Neural cell (in vitro differentiated cells): ENCODE measurements at regions not wholly inside any gene's neighbourhood (a gene's known extent, or its start where the extent isn't known, plus 50 kb on each side); places are given as distances from the start of the nearest gene placed in this dataset.

Experiments
- H2AFZ ChIP-seq: fragments of 200-600, 300-800 bp; sonication (generic), shearing (Covaris generic); 2 replicates; pipeline ENCODE4 v1.6.0; 2014; ENCODE audit warnings: low read depth, mild to moderate bottlenecking, antibody characterized with exemption, low read length, moderate library complexity
- H3F3A ChIP-seq: fragments of 200-600 bp; shearing (Covaris generic); 2 replicates; pipeline ENCODE4 v1.6.1; 2016; ENCODE audit warnings: mild to moderate bottlenecking, moderate library complexity, mixed read lengths, antibody characterized with exemption, low read length; ENCODE audit not compliant: insufficient read depth, poor library complexity, severe bottlenecking
- H3K27ac ChIP-seq: fragments of 200-600, 300-800 bp; sonication (generic), shearing (Covaris generic); 2 replicates; pipeline ENCODE4 v1.5.1; 2014; ENCODE audit warnings: mild to moderate bottlenecking, low read length, moderate library complexity
- H3K27me3 ChIP-seq: fragments of 300-800, 200-600 bp; sonication (generic), shearing (Covaris generic); 2 replicates; pipeline ENCODE4 v1.6.0; 2014; ENCODE audit warnings: mild to moderate bottlenecking, low read depth, low read length, moderate library complexity; ENCODE audit not compliant: insufficient read depth
- H3K36me3 ChIP-seq: fragments of 300-800, 200-600 bp; sonication (generic), shearing (Covaris generic); 2 replicates; pipeline ENCODE4 v1.5.1; 2014; ENCODE audit warnings: mild to moderate bottlenecking, antibody characterized with exemption, low read length, moderate library complexity; ENCODE audit not compliant: insufficient read depth
- H3K4me2 ChIP-seq: fragments of 300-800, 200-600 bp; sonication (generic), shearing (Covaris generic); 2 replicates; pipeline ENCODE4 v1.6.0; 2014; ENCODE audit warnings: mild to moderate bottlenecking, low read length
- H3K4me3 ChIP-seq: fragments of 300-800, 200-600 bp; sonication (generic), shearing (Covaris generic); 2 replicates; pipeline ENCODE4 v1.5.1; 2014; ENCODE audit warnings: mild to moderate bottlenecking, low read length, moderate library complexity
- H3K79me2 ChIP-seq: fragments of 200-600 bp; shearing (Covaris generic); replicated peaks from 2 replicates; pipeline ENCODE4 v1.6.0; 2014; ENCODE audit warnings: mild to moderate bottlenecking, low read length, moderate library complexity; ENCODE audit not compliant: insufficient read depth
- H3K9ac ChIP-seq: fragments of 300-800, 200-600 bp; sonication (generic), shearing (Covaris generic); 2 replicates; pipeline ENCODE4 v1.6.1; 2016; ENCODE audit warnings: mild to moderate bottlenecking, low read length, mixed read lengths
- H3K9me2 ChIP-seq: fragments of 200-600 bp; shearing (Covaris generic); 2 replicates; pipeline ENCODE4 v1.6.1; 2016; ENCODE audit warnings: mild to moderate bottlenecking, low read length, mixed read lengths; ENCODE audit not compliant: insufficient read depth
- H3K9me3 ChIP-seq: fragments of 200-600, 300-800 bp; sonication (generic), shearing (Covaris generic); 2 replicates; pipeline ENCODE4 v1.6.1; 2016; ENCODE audit warnings: mild to moderate bottlenecking, mixed run types, low read length, moderate library complexity, mixed read lengths
- H4K20me1 ChIP-seq: fragments of 200-600 bp; shearing (Covaris generic); 2 replicates; pipeline ENCODE4 v1.6.1; 2016; ENCODE audit warnings: mild to moderate bottlenecking, mixed run types; ENCODE audit not compliant: insufficient read depth
- EP300 ChIP-seq: fragments of 450-650 bp; conservative IDR thresholded peaks from 2 replicates; pipeline ENCODE4 v1.6.1; 2014; ENCODE audit warnings: antibody characterized with exemption, mild to moderate bottlenecking, moderate library complexity; ENCODE audit not compliant: poor library complexity, severe bottlenecking
- EZH2 ChIP-seq: fragments of 200-600, 300-800 bp; shearing (Covaris generic), sonication (generic); IDR thresholded peaks from 2 replicates; pipeline ENCODE4 v1.6.1; 2014; ENCODE audit warnings: antibody characterized with exemption, low read length, borderline replicate concordance, mild to moderate bottlenecking; ENCODE audit not compliant: insufficient read depth, poor library complexity, severe bottlenecking
- MXI1 ChIP-seq: fragments of 450-650 bp; conservative IDR thresholded peaks from 2 replicates; pipeline ENCODE4 v1.6.1; 2014; ENCODE audit warnings: antibody characterized with exemption, mild to moderate bottlenecking; ENCODE audit not compliant: poor library complexity, severe bottlenecking
- POLR2AphosphoS5 ChIP-seq: IDR thresholded peaks from 2 replicates; pipeline ENCODE4 v1.6.1; 2012
- RAD21 ChIP-seq: fragments of 450-650 bp; conservative IDR thresholded peaks from 2 replicates; pipeline ENCODE4 v1.6.1; 2014; ENCODE audit warnings: antibody characterized with exemption, mild to moderate bottlenecking, moderate library complexity
- SMC3 ChIP-seq: fragments of 450-650 bp; conservative IDR thresholded peaks from 2 replicates; pipeline ENCODE4 v1.6.1; 2014; ENCODE audit warnings: antibody characterized with exemption, mild to moderate bottlenecking, moderate library complexity; ENCODE audit not compliant: poor library complexity
- TAF1 ChIP-seq: IDR thresholded peaks from 2 replicates; pipeline ENCODE4 v1.6.1; 2012; ENCODE audit warnings: low read depth
- TF ChIP-seq, protein P1 (sequence below): fragments of 450-650 bp; IDR thresholded peaks from 2 replicates; pipeline ENCODE4 v1.5.1; 2014; ENCODE audit warnings: antibody characterized with exemption, mild to moderate bottlenecking, moderate library complexity; ENCODE audit not compliant: poor library complexity, severe bottlenecking
- TF ChIP-seq, protein P2 (sequence below): IDR thresholded peaks from 2 replicates; pipeline ENCODE4 v1.6.1; 2012; ENCODE audit warnings: borderline replicate concordance

DNA sequence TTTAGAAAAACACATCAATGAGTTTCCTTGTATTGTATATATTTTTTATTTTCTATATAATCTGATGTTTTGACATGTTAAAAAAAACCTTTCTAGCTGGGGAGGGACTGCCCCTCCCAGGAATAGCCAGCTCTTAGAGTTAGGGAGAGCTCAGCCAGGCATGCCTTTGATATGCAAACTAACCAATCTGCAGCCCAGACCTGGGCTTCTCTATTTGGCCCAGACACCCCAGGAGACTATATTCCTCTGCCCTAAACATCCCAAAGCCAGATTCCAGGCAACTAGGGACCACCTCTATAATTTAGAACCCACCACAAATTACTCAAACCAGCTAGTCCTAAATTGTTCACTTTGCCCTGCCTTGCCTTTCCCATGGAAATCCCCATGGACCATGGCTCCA, 390.9 kb upstream of the ADAMTS9 start:
- TF ChIP-seq RAD21 (no peak), EP300 (no peak), EZH2 (no peak), POLR2AphosphoS5 (no peak), SMC3 (no peak), MXI1 (no peak), TAF1 (no peak)
- TF ChIP-seq, protein P1, sequence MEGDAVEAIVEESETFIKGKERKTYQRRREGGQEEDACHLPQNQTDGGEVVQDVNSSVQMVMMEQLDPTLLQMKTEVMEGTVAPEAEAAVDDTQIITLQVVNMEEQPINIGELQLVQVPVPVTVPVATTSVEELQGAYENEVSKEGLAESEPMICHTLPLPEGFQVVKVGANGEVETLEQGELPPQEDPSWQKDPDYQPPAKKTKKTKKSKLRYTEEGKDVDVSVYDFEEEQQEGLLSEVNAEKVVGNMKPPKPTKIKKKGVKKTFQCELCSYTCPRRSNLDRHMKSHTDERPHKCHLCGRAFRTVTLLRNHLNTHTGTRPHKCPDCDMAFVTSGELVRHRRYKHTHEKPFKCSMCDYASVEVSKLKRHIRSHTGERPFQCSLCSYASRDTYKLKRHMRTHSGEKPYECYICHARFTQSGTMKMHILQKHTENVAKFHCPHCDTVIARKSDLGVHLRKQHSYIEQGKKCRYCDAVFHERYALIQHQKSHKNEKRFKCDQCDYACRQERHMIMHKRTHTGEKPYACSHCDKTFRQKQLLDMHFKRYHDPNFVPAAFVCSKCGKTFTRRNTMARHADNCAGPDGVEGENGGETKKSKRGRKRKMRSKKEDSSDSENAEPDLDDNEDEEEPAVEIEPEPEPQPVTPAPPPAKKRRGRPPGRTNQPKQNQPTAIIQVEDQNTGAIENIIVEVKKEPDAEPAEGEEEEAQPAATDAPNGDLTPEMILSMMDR: no peak
- TF ChIP-seq, protein P2, sequence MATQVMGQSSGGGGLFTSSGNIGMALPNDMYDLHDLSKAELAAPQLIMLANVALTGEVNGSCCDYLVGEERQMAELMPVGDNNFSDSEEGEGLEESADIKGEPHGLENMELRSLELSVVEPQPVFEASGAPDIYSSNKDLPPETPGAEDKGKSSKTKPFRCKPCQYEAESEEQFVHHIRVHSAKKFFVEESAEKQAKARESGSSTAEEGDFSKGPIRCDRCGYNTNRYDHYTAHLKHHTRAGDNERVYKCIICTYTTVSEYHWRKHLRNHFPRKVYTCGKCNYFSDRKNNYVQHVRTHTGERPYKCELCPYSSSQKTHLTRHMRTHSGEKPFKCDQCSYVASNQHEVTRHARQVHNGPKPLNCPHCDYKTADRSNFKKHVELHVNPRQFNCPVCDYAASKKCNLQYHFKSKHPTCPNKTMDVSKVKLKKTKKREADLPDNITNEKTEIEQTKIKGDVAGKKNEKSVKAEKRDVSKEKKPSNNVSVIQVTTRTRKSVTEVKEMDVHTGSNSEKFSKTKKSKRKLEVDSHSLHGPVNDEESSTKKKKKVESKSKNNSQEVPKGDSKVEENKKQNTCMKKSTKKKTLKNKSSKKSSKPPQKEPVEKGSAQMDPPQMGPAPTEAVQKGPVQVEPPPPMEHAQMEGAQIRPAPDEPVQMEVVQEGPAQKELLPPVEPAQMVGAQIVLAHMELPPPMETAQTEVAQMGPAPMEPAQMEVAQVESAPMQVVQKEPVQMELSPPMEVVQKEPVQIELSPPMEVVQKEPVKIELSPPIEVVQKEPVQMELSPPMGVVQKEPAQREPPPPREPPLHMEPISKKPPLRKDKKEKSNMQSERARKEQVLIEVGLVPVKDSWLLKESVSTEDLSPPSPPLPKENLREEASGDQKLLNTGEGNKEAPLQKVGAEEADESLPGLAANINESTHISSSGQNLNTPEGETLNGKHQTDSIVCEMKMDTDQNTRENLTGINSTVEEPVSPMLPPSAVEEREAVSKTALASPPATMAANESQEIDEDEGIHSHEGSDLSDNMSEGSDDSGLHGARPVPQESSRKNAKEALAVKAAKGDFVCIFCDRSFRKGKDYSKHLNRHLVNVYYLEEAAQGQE: no peak
- no peaks in the 10 kb centered on the region for H3K79me2 ChIP-seq
- H4K20me1 ChIP-seq: no peaks in the 10 kb centered on the region
- H3F3A ChIP-seq: no peaks in the 10 kb centered on the region
- H3K27me3 ChIP-seq: no peaks in the 10 kb centered on the region
- no peaks in the 10 kb centered on the region for H3K36me3 ChIP-seq
- H3K9ac ChIP-seq: no peak overlapping the region
- no peak overlapping the region for H3K4me3 ChIP-seq
- H3K9me2 ChIP-seq: no peaks in the 10 kb centered on the region
- no peak overlapping the region for H3K4me2 ChIP-seq
- H2AFZ ChIP-seq: no peak overlapping the region
- no peaks in the 10 kb centered on the region for H3K9me3 ChIP-seq
- H3K27ac ChIP-seq: no peak overlapping the region

- no peak overlapping the region for H3K27ac ChIP-seq
- no peak overlapping the region for H3K9ac ChIP-seq
- H4K20me1 ChIP-seq: no peaks in the 10 kb centered on the region
- H3K9me3 ChIP-seq: no peaks in the 10 kb centered on the region
- H3K9me2 ChIP-seq: no peaks in the 10 kb centered on the region
- no peaks in the 10 kb centered on the region for H3K79me2 ChIP-seq
- H2AFZ ChIP-seq: no peak overlapping the region
- H3K27me3 ChIP-seq: no peaks in the 10 kb centered on the region
- H3K4me2 ChIP-seq: no peak overlapping the region
- H3K36me3 ChIP-seq: no peaks in the 10 kb centered on the region
- H3K4me3 ChIP-seq: no peak overlapping the region
- H3F3A ChIP-seq: no peaks in the 10 kb centered on the region
- TF ChIP-seq, protein P2: no peak
- TF ChIP-seq MXI1 (no peak), RAD21 (no peak), TAF1 (no peak), POLR2AphosphoS5 (no peak), SMC3 (no peak), EP300 (no peak), EZH2 (no peak)
- TF ChIP-seq, protein P1: no peak
Observed at GRCh38 chr3:65077124-65077523, 389.3 kb upstream of the ADAMTS9 start.
